ENCODE measurements at regions not wholly inside any gene's neighbourhood (a gene's known extent, or its start where the extent isn't known, plus 50 kb on each side); places are given as distances from the start of the nearest gene placed in this dataset.

- intact Hi-C loops (cut with DNase I), result loop anchor here (10.0 kb wide), 1 partner anchor 64 kb away; no protein-coding TSS in a partner anchor
- ATAC-seq (no peak), DNase-seq (ENCODE audit: missing footprints) (peak; percentile 27)
Observed at GRCh38 chr11:38278457-38279141, 1680.6 kb upstream of the RAG2 start.

DNA sequence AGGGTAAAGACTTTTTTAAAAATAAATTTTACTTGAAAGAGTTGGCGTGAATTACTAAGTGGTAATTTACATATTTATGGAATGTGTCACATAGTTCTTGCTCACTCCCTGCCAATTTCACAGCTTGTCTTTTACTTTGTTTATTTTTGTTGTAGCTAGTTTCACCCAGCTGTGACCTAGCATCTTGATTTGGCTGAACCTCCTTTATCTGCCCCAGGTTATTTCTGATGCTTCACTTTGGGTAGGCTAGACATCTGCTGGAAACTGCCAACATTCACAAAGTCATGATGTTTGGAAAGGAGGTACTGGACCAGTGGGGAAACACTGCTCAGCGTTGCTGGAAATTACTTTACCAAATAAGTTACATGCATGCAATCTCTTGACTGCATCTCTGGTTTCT lies 1676.0 kb upstream of the RAG2 start:
- intact Hi-C loops (cut with DNase I), result loop anchor here (10.0 kb wide), 1 partner anchor 59 kb away; no protein-coding TSS in a partner anchor
- no peak for DNase-seq (ENCODE audit: missing footprints)
- ATAC-seq, result no peak

GRCh38 chr11:38272376-38272775 lies 1674.3 kb upstream of the RAG2 start:
- no peak for DNase-seq (ENCODE audit: missing footprints)
- ATAC-seq, result no peak
- intact Hi-C loops (cut with DNase I), result loop anchor here (10.0 kb wide), 1 partner anchor 58 kb away; no protein-coding TSS in a partner anchor

- no peak for DNase-seq (ENCODE audit: missing footprints)
- intact Hi-C loops (cut with DNase I), result no loop called here
- ATAC-seq, result no peak
Observed at GRCh38 chr11:38266691-38267090, 1668.7 kb upstream of the RAG2 start.

- DNase-seq (ENCODE audit: missing footprints) (no peak), ATAC-seq (no peak)
- intact Hi-C loops (cut with DNase I), result no loop called here
Observed at GRCh38 chr11:38256436-38256835, 1658.4 kb upstream of the RAG2 start.

GRCh38 chr11:38254913-38255312 lies 1656.9 kb upstream of the RAG2 start:
- no peak for ATAC-seq
- intact Hi-C loops (cut with DNase I), result no loop called here
- DNase-seq (ENCODE audit: missing footprints), result no peak

GRCh38 chr11:38252620-38253019 lies 1654.6 kb upstream of the RAG2 start:
- DNase-seq (ENCODE audit: missing footprints) (no peak), ATAC-seq (no peak)
- intact Hi-C loops (cut with DNase I), result no loop called here

DNA sequence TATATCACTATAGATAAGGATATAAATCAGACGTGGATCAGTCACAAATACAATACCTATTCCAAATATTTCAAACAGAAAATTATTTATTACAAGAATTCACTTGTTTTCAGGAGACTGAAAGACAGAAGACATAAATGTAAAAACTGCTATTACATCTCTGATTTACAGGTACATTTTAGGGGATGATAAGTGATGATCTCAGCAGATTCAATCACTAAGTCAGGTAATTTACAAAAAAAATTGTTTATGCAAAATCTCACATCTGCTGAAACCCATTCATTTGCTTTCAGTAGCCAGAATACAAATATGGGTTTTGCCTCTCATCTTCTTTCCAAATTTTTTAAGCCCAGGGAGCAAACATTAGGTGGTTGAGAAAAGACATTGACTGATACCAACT lies 1648.4 kb upstream of the RAG2 start:
- intact Hi-C loops (cut with DNase I), result no loop called here
- ATAC-seq (no peak), DNase-seq (ENCODE audit: missing footprints) (no peak)

- intact Hi-C loops (cut with DNase I), result no loop called here
- ATAC-seq (no peak), DNase-seq (ENCODE audit: missing footprints) (no peak)
Observed at GRCh38 chr11:38226684-38227083, 1628.6 kb upstream of the RAG2 start.

DNA sequence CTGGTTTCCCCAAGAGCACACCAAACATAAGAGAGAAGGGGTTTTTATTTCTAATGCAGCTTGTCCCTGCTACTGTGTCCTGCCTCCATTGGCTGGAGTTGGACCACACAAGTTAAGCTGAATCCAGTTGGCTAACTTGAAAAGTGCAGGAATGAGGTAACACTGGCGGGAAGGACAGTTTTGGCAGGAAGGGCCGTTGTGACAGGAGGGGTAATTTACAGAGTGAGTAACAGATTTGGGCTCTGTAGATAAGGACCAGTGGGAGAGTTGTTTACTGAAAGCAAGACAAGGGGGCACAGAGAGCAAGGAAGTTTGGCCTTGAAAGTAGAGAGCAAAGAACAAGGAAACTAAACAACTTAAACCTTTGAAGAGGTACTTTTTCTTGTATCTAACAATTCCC lies 1623.3 kb upstream of the RAG2 start:
- ATAC-seq, result no peak
- DNase-seq (ENCODE audit: missing footprints), result no peak
- intact Hi-C loops (cut with DNase I), result no loop called here

GRCh38 chr11:38219636-38220035 lies 1621.6 kb upstream of the RAG2 start:
- intact Hi-C loops (cut with DNase I), result loop anchor here (10.0 kb wide), 1 partner anchor 55 kb away; no protein-coding TSS in a partner anchor
- no peak for DNase-seq (ENCODE audit: missing footprints)
- ATAC-seq, result no peak

DNA sequence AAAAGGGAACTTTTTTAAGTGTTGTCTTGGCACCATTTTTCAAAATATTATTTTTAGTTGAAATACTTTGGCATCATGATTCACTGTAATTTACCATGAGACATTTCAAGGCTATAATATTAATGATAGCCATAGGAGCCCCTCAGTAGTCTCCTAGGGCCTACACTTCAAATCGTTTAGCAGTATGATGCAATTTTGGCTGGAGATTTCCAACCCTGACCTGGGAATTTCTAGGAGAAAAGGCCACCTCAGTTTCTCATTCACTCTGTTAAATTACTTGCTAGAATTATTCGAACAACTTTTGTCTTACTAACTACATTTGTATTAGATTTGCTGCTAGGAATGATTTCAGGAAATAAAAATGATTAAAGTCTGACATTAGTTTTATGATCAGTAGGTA lies 1610.9 kb upstream of the RAG2 start:
- ATAC-seq (no peak), DNase-seq (ENCODE audit: missing footprints) (no peak)
- intact Hi-C loops (cut with DNase I), result no loop called here

GRCh38 chr11:38206663-38207062 lies 1608.6 kb upstream of the RAG2 start:
- ATAC-seq (no peak), DNase-seq (ENCODE audit: missing footprints) (no peak)
- intact Hi-C loops (cut with DNase I), result no loop called here

- intact Hi-C loops (cut with DNase I), result no loop called here
Observed at GRCh38 chr11:38191101-38191500, 1593.1 kb upstream of the RAG2 start.

DNA sequence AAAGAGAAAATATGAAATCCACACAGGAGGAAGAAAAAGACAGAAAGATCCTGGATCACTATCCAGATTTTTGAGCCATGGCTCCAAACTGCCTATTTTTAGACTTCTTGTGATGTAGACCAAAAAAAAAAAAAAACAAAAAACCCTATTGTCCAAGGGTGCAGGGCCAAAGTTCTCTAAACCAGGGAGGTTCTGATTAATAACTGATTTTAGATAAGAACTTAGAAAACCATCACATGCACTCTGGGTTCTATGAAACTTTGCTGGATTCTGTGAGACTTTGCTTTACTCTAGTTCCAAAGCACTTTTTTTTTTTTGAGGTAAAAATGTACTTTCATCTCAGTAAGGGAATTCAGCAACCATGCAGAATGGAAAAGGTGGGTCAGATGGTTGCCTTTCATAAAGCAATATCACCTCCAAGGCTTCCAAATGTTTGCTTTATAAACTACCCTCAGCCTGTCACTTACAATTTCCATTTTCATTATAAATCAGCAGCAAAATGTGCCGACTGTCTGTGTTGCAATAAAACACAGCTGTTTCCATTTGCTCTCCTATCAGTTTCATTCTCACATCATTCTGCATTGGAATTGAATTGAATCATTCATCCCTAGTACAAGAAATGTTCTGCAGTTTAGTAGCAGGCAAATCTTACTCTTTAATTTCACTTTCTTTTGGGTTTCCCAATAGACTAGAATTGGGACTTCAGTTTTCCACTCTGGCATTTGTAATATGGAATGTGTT lies 1584.3 kb upstream of the RAG2 start:
- DNase-seq (ENCODE audit: missing footprints), result no peak
- intact Hi-C loops (cut with DNase I), result no loop called here
- peak; percentile 74 for ATAC-seq

More at GRCh38 chr11:38191101-38191500, 1593.1 kb upstream of the RAG2 start:
- DNase-seq (ENCODE audit: missing footprints) (no peak), ATAC-seq (no peak)

GRCh38 chr11:38176686-38177322 lies 1578.8 kb upstream of the RAG2 start:
- intact Hi-C loops (cut with DNase I), result no loop called here
- ATAC-seq (no peak), DNase-seq (ENCODE audit: missing footprints) (no peak)

GRCh38 chr11:38173676-38174075 lies 1575.6 kb upstream of the RAG2 start:
- DNase-seq (ENCODE audit: missing footprints), result no peak
- intact Hi-C loops (cut with DNase I), result no loop called here
- no peak for ATAC-seq

GRCh38 chr11:38169286-38169685 lies 1571.2 kb upstream of the RAG2 start:
- DNase-seq (ENCODE audit: missing footprints) (no peak), ATAC-seq (no peak)
- intact Hi-C loops (cut with DNase I), result no loop called here

GRCh38 chr11:38163526-38163925 lies 1565.5 kb upstream of the RAG2 start:
- ATAC-seq (no peak), DNase-seq (ENCODE audit: missing footprints) (no peak)
- intact Hi-C loops (cut with DNase I), result no loop called here

DNA sequence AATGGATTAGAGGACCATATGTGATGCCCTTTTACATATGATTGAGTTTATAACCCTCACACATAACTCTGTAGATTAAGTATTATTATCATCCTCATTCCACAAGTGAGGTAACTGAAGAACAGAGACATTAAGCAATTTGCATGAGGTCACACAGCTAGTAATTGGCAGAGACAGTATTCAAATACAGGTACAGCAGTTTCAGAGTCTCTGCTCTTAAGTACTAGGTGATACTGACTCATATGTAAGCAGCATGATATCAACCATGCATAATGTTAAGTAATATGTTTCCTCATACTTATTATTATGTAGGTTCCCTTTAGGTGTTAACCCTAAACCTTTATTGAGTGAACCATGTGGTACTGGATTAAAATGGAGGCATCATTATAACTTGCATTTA lies 1562.4 kb upstream of the RAG2 start:
- DNase-seq (ENCODE audit: missing footprints) (no peak), ATAC-seq (no peak)
- intact Hi-C loops (cut with DNase I), result no loop called here

All from Right ventricle myocardium inferior (tissue), 1 donor.